Endothelial cell of umbilical vein (primary cell): ENCODE measurements at regions not wholly inside any gene's neighbourhood (a gene's known extent, or its start where the extent isn't known, plus 50 kb on each side); places are given as distances from the start of the nearest gene placed in this dataset.

Experiments
- BruUV-seq: library from RNA; stranded (reverse); fragments of 400-500 nt; replicated peaks from 2 replicates; lab custom pipeline; 2021; lab: Mats Ljungman, UMichigan
- CTCF ChIA-PET: fragments of 300-600, 350-600 bp; sonication (Branson Sonifier 250); formaldehyde crosslinking; loops from one replicate; lab custom pipeline; 2021; ENCODE audit warnings: antibody characterized with exemption, inconsistent platforms; lab: Charles Lee
- POLR2A ChIA-PET: fragments of 300-600, 350-600 bp; sonication (Branson Sonifier 250); formaldehyde crosslinking; loops from one replicate; lab custom pipeline; 2021; ENCODE audit warnings: antibody characterized with exemption, inconsistent platforms; lab: Charles Lee
- DNase-seq: peaks from one replicate; pipeline ENCODE4 v3.0.0-alpha.2; 2011; ENCODE audit warnings: low read depth, low spot score
- FAIRE-seq: peaks from 2 replicates; lab custom pipeline; 2011; peaks lifted over from hg19 to GRCh38; lab: Jason Lieb, UNC
- H2AFZ ChIP-seq: 2 replicates; pipeline ENCODE4 v1.6.0; 2012; ENCODE audit warnings: low read depth, low read length, control low read depth, inconsistent platforms
- H3K27ac ChIP-seq: 2 replicates; pipeline ENCODE4 v1.5.1; 2011; ENCODE audit warnings: low read depth, mild to moderate bottlenecking, control low read depth, low read length, moderate library complexity; ENCODE audit not compliant: insufficient read depth
- H3K27me3 ChIP-seq, 2 experiments: 2 replicates each; pipeline versions ENCODE4 v1.6.0 to v1.6.1; 2011; ENCODE audit warnings: low read length in 2 of 2, mixed read lengths in 1 of 2; ENCODE audit not compliant: control insufficient read depth in 2 of 2, insufficient read depth in 2 of 2
- H3K36me3 ChIP-seq, 2 experiments: 2 replicates in 1 of 2; 3 replicates in 1 of 2; pipeline ENCODE4 v1.5.1; 2011; ENCODE audit warnings: low read length in 2 of 2, mild to moderate bottlenecking in 1 of 2, moderate library complexity in 1 of 2; ENCODE audit not compliant: control insufficient read depth in 2 of 2, insufficient read depth in 2 of 2; ENCODE audit errors: extremely low read depth in 1 of 2
- H3K4me1 ChIP-seq: 3 replicates; pipeline ENCODE4 v1.5.1; 2011; ENCODE audit warnings: mild to moderate bottlenecking, low read length; ENCODE audit not compliant: control insufficient read depth, insufficient read depth; ENCODE audit errors: extremely low read depth
- H3K4me2 ChIP-seq: 2 replicates; pipeline ENCODE4 v1.6.1; 2011; ENCODE audit warnings: low read length, control low read depth, mixed read lengths; ENCODE audit not compliant: insufficient read depth
- H3K4me3 ChIP-seq, 3 experiments: fragments of 200-600 bp in 1 of 3; sonication (generic), shearing (Covaris generic) in 1 of 3; replicated peaks in 1 of 3; 2 replicates each; pipeline ENCODE4 v1.5.1; 2011 to 2016; ENCODE audit warnings: control low read depth in 3 of 3, low read length in 3 of 3, mild to moderate bottlenecking in 2 of 3, inconsistent platforms in 1 of 3, low read depth in 1 of 3, moderate library complexity in 1 of 3; ENCODE audit not compliant: insufficient read depth in 1 of 3
- H3K79me2 ChIP-seq: 2 replicates; pipeline ENCODE4 v1.6.0; 2012; ENCODE audit warnings: low read length, inconsistent platforms; ENCODE audit not compliant: control insufficient read depth, insufficient read depth
- H3K9ac ChIP-seq: replicated peaks from 2 replicates; pipeline ENCODE3; 2011; ENCODE audit warnings: low read length, control low read depth; ENCODE audit not compliant: insufficient read depth; ENCODE audit errors: extremely low read depth
- H3K9me1 ChIP-seq: replicated peaks from 3 replicates; pipeline ENCODE4 v1.6.0; 2011; ENCODE audit warnings: mild to moderate bottlenecking, low read length; ENCODE audit not compliant: control insufficient read depth, insufficient read depth; ENCODE audit errors: extremely low read depth
- H3K9me3 ChIP-seq: replicated peaks from 2 replicates; pipeline ENCODE4 v1.5.1; 2012; ENCODE audit warnings: low read length, inconsistent platforms; ENCODE audit not compliant: control insufficient read depth, insufficient read depth
- H4K20me1 ChIP-seq: replicated peaks from 2 replicates; pipeline ENCODE3; 2011; ENCODE audit warnings: mild to moderate bottlenecking, low read length; ENCODE audit not compliant: control insufficient read depth, insufficient read depth; ENCODE audit errors: extremely low read depth
- CTCF ChIP-seq, 2 donors: IDR thresholded peaks; 1 replicate in 1 of 2; 2 replicates in 1 of 2; pipeline ENCODE4 v1.5.1; 2011; ENCODE audit warnings: low read length in 2 of 2, mild to moderate bottlenecking in 2 of 2, moderate library complexity in 2 of 2, control low read depth in 1 of 2, inconsistent platforms in 1 of 2, low read depth in 1 of 2; ENCODE audit not compliant: insufficient read depth in 1 of 2; ENCODE audit errors: extremely low read depth in 1 of 2
- EZH2 ChIP-seq: IDR thresholded peaks from 2 replicates; pipeline ENCODE4 v1.6.1; 2012; ENCODE audit warnings: borderline replicate concordance, low read depth, mild to moderate bottlenecking, moderate library complexity, low read length, inconsistent platforms; ENCODE audit not compliant: severe bottlenecking
- FOS ChIP-seq: IDR thresholded peaks from 2 replicates; pipeline ENCODE4 v1.6.1; 2011; ENCODE audit warnings: mild to moderate bottlenecking, low read length, moderate library complexity, borderline replicate concordance; ENCODE audit not compliant: insufficient read depth
- GATA2 ChIP-seq: IDR thresholded peaks from 2 replicates; pipeline ENCODE4 v1.7.0; 2011; ENCODE audit warnings: low read depth, mild to moderate bottlenecking, moderate library complexity, mixed read lengths, low read length; ENCODE audit not compliant: insufficient read length, insufficient read depth
- JUN ChIP-seq: IDR thresholded peaks from 2 replicates; pipeline ENCODE4 v1.6.1; 2011; ENCODE audit warnings: borderline replicate concordance, low read depth; ENCODE audit not compliant: insufficient read length, insufficient read depth
- MAX ChIP-seq: IDR thresholded peaks from 2 replicates; pipeline ENCODE4 v1.6.1; 2011; ENCODE audit not compliant: insufficient read depth, insufficient read length
- MYC ChIP-seq: IDR thresholded peaks from one replicate; pipeline ENCODE4 v1.6.1; 2011; ENCODE audit warnings: mild to moderate bottlenecking, low read depth, low read length
- POLR2A ChIP-seq: IDR thresholded peaks from 2 replicates; pipeline ENCODE4 v1.6.1; 2012; ENCODE audit warnings: low read depth, mild to moderate bottlenecking, control low read depth, low read length
- POLR2AphosphoS5 ChIP-seq: IDR thresholded peaks from 2 replicates; pipeline ENCODE4 v1.6.1; 2012; ENCODE audit warnings: low read depth, mild to moderate bottlenecking, control low read depth, low read length, moderate library complexity; ENCODE audit not compliant: insufficient read depth
- dilution Hi-C: fragments of 300-500 bp; cut with MboI; formaldehyde crosslinking; loops from one replicate; pipeline ENCODE4 v1.15.0; 2019; ENCODE audit warnings: low sequenced_read_pairs; ENCODE audit not compliant: extremely low pct_ligation_motif_present
- intact Hi-C: fragments of 100-400 bp; cut with micrococcal nuclease; formaldehyde crosslinking; loops from one replicate; pipeline ENCODE4 v1.10.0; 2022

- ChIA-PET POLR2A (no interaction called here), CTCF (no interaction called here)
- Histone ChIP-seq H3K4me2 (no peak overlapping the region), H3K9me1 (no peaks in the 10 kb centered on the region), H3K4me3 (no peak overlapping the region), H3K27ac (no peak overlapping the region), H3K27me3 (no peaks in the 10 kb centered on the region), H3K9ac (no peak overlapping the region), H4K20me1 (no peaks in the 10 kb centered on the region), H2AFZ (no peak overlapping the region), H3K9me3 (no peaks in the 10 kb centered on the region), H3K36me3 (no peaks in the 10 kb centered on the region), H3K4me1 (no peaks in the 10 kb centered on the region), H3K79me2 (no peaks in the 10 kb centered on the region)
- BruUV-seq = no TSS peak
- TF ChIP-seq JUN (no peak), POLR2A (no peak), GATA2 (no peak), EZH2 (no peak), MYC (no peak), CTCF (IDR thresholded peaks at IDR 0.05; ENCODE audit: extremely low read depth in 1 of 2, insufficient read depth in 1 of 2, low read depth in 1 of 2, low read length in 2 of 2) (no peak), POLR2AphosphoS5 (no peak), MAX (no peak), FOS (no peak)
- intact Hi-C loops (no loop called here), dilution Hi-C loops (no loop called here)
- DNase-seq = no peak
- no peak for FAIRE-seq
Observed at GRCh38 chr5:87746891-87747377, 334.2 kb upstream of the CCNH start.
